ENCODE measurements at regions not wholly inside any gene's neighbourhood (a gene's known extent, or its start where the extent isn't known, plus 50 kb on each side); places are given as distances from the start of the nearest gene placed in this dataset.

DNA sequence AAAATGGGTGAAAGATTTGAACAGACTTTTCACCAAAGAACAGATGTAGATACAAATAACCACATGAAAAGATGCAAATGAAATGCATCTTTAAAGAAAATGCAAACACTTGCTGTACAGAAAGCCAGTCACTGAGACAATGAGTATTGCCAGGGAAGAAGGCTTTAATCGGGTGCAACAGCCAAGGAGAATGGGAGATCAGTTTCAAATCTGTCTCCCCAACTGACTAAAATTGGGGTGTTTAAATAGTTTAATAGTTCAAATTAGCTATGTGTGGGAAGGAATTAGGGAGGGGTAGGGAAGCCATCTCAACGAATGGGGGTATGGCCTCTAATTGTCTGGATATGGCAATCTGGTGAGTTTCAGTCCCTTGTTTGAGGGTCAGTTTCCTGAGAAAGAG lies 295.4 kb downstream of the PTTG2 start:
- Mint-ChIP-seq H3K4me1 (ENCODE audit: low read depth) (no peaks in the 10 kb centered on the region), H3K27me3 (peaks cover 2% of the 10 kb centered on the region), H3K4me3 (no peak overlapping the region), H3K27ac (no peak overlapping the region), H3K36me3 (ENCODE audit: low read depth) (peaks cover 4% of the 10 kb centered on the region), H3K9me3 (peaks cover 16% of the 10 kb centered on the region)
- CTCF ChIA-PET = no interaction called here
- TF ChIP-seq, protein P1, sequence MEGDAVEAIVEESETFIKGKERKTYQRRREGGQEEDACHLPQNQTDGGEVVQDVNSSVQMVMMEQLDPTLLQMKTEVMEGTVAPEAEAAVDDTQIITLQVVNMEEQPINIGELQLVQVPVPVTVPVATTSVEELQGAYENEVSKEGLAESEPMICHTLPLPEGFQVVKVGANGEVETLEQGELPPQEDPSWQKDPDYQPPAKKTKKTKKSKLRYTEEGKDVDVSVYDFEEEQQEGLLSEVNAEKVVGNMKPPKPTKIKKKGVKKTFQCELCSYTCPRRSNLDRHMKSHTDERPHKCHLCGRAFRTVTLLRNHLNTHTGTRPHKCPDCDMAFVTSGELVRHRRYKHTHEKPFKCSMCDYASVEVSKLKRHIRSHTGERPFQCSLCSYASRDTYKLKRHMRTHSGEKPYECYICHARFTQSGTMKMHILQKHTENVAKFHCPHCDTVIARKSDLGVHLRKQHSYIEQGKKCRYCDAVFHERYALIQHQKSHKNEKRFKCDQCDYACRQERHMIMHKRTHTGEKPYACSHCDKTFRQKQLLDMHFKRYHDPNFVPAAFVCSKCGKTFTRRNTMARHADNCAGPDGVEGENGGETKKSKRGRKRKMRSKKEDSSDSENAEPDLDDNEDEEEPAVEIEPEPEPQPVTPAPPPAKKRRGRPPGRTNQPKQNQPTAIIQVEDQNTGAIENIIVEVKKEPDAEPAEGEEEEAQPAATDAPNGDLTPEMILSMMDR (IDR thresholded peaks at IDR 0.05) = no peak
- no peak for DNase-seq
- intact Hi-C loops (cut with micrococcal nuclease) = no loop called here
- ATAC-seq = no peak
- POLR2A ChIA-PET = no interaction called here

GRCh38 chr4:38266616-38267015 lies 306.4 kb downstream of the PTTG2 start:
- ATAC-seq (peak; percentile 56), DNase-seq (peak; percentile 33)
- H3K4me1 Mint-ChIP-seq (ENCODE audit: low read depth) = no peaks in the 10 kb centered on the region
- H3K4me3 Mint-ChIP-seq = no peak overlapping the region
- no peak overlapping the region for H3K27ac Mint-ChIP-seq
- TF ChIP-seq, protein P1 (IDR thresholded peaks at IDR 0.05) = no peak
- ChIA-PET CTCF (no interaction called here), POLR2A (no interaction called here)
- H3K9me3 Mint-ChIP-seq = no peaks in the 10 kb centered on the region
- no peaks in the 10 kb centered on the region for H3K36me3 Mint-ChIP-seq (ENCODE audit: low read depth)
- no peaks in the 10 kb centered on the region for H3K27me3 Mint-ChIP-seq
- intact Hi-C loops (cut with micrococcal nuclease) = no loop called here

DNA sequence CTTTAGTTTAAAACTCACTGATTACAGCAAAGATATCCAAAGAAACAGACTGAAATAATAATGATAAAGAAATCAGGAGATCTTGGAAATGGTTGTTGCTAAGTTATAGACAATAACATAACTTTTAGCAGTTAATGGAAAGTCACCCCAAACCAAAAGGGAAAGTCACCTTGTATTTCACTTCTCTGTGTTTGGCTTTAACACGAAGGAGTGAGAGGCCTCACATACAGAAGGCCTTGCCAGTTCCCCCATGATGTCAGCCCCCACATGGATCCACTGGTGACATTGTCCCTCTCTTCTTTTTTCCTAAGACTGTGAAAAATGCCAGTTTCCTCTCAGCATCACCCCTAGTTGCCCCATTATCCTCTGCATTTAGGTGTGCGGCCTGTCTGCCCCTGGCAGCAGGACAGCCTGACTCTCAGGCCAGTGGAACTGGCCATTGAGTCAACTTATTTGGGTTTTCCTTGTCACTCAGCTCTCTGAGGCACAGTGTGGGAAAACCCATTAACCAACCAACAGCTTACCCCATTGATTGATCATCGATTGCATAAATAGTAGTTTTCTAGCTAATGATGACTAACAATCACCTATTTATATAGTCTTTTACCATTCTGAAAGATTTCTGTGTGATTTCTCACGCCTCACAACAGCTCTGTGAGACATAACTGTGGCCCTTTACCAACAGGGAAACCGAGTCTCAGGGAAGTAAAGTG lies 308.1 kb downstream of the PTTG2 start:
- no peaks in the 10 kb centered on the region for H3K4me1 Mint-ChIP-seq (ENCODE audit: low read depth)

DNA sequence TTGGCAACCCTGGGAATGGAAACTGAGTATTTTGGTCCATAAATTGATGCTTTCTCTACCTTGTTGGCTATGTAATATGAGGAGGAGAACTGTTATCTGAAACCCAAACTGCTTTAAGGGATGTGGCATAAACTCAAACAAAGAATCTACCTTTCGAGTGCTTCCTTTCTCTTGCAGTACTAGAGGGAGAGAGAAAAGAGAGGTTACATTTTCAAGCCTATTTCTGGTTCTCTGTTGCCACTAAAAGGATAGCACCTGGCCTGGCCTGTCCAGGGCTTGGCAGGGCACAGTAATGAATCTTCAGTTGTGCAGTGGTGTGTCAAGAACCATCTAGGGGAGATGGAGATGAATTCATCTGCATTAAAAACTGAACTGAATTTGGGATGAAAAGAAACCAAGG lies 308.6 kb downstream of the PTTG2 start:
- no peak for DNase-seq
- no peaks in the 10 kb centered on the region for H3K27me3 Mint-ChIP-seq
- no peaks in the 10 kb centered on the region for H3K4me1 Mint-ChIP-seq (ENCODE audit: low read depth)
- no peak overlapping the region for H3K27ac Mint-ChIP-seq
- ChIA-PET POLR2A (no interaction called here), CTCF (interaction anchor here (0.7 kb wide), 1 partner anchor 11 kb away, joined by 3 read pairs; no protein-coding TSS in a partner anchor)
- H3K4me3 Mint-ChIP-seq = no peak overlapping the region
- intact Hi-C loops (cut with micrococcal nuclease) = no loop called here
- H3K9me3 Mint-ChIP-seq = no peaks in the 10 kb centered on the region
- ATAC-seq = no peak
- H3K36me3 Mint-ChIP-seq (ENCODE audit: low read depth) = no peaks in the 10 kb centered on the region
- TF ChIP-seq, protein P1 (IDR thresholded peaks at IDR 0.05) = no peak

More for the DNA sequence above, 308.1 kb downstream of the PTTG2 start:
- no peaks in the 10 kb centered on the region for H3K9me3 Mint-ChIP-seq
- no peak overlapping the region for H3K4me3 Mint-ChIP-seq
- intact Hi-C loops (cut with micrococcal nuclease) = no loop called here
- ChIA-PET CTCF (interaction anchor here (0.7 kb wide), 1 partner anchor 10 kb away, joined by 3 read pairs; no protein-coding TSS in a partner anchor), POLR2A (no interaction called here)
- no peak overlapping the region for H3K27ac Mint-ChIP-seq
- DNase-seq = no peak
- no peaks in the 10 kb centered on the region for H3K27me3 Mint-ChIP-seq
- no peaks in the 10 kb centered on the region for H3K36me3 Mint-ChIP-seq (ENCODE audit: low read depth)
- TF ChIP-seq, protein P1 (IDR thresholded peaks at IDR 0.05) = no peak
- no peak for ATAC-seq

DNA sequence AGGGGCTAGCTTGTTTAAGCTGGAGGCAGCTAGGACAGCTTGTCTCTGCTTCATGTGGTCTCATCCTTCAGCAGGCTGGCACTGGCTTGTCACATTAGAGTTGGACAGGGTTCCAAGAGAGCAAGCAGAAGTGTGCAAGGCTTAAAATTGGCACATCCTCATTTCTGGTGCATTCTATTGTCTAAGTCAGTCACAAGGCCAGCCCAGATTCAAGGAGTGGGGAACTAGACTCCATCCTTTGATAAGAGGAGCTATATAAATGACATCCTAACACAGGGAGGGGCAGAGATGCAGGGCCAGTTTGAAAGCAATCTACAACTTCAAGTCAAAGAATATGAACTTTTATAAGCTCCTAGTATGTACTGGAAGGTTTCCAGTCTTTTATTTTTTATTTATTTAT lies 313.2 kb downstream of the PTTG2 start:
- no peaks in the 10 kb centered on the region for H3K27me3 Mint-ChIP-seq
- peaks cover 3% of the 10 kb centered on the region for H3K4me1 Mint-ChIP-seq (ENCODE audit: low read depth)
- H3K9me3 Mint-ChIP-seq = no peaks in the 10 kb centered on the region
- no peak overlapping the region for H3K27ac Mint-ChIP-seq
- TF ChIP-seq, protein P1 (IDR thresholded peaks at IDR 0.05) = no peak
- ATAC-seq (no peak), DNase-seq (no peak)
- CTCF ChIA-PET = interaction anchor here (1.6 kb wide), 1 partner anchor 10 kb away, joined by 3 read pairs; no protein-coding TSS in a partner anchor
- no peak overlapping the region for H3K4me3 Mint-ChIP-seq
- POLR2A ChIA-PET = no interaction called here
- intact Hi-C loops (cut with micrococcal nuclease) = no loop called here
- H3K36me3 Mint-ChIP-seq (ENCODE audit: low read depth) = no peaks in the 10 kb centered on the region

Data from activated CD8-positive, alpha-beta T cell treated with anti-CD3 and anti-CD28 coated beads for 36 hours (primary cell).